H9 (cell line): ENCODE measurements at regions not wholly inside any gene's neighbourhood (a gene's known extent, or its start where the extent isn't known, plus 50 kb on each side); places are given as distances from the start of the nearest gene placed in this dataset.

Source experiments
- DNase-seq: peaks from one replicate; pipeline ENCODE4 v3.0.0-alpha.2; 2017
- H2AFZ ChIP-seq: one replicate; pipeline ENCODE4 v1.6.1; 2013; ENCODE audit warnings: mild to moderate bottlenecking, low read length, control low read depth, moderate library complexity
- H2AK5ac ChIP-seq: 2 replicates; pipeline ENCODE4 v1.6.1; 2013; ENCODE audit warnings: low read length, control low read depth, mixed read lengths; ENCODE audit not compliant: insufficient read length
- H2BK120ac ChIP-seq: one replicate; pipeline ENCODE4 v1.6.1; 2013; ENCODE audit warnings: low read depth, mild to moderate bottlenecking, low read length, control low read depth, inconsistent platforms; ENCODE audit not compliant: poor library complexity, severe bottlenecking
- H2BK12ac ChIP-seq: 2 replicates; pipeline ENCODE4 v1.6.1; 2013; ENCODE audit warnings: low read length, control low read depth, mixed read lengths, low read depth; ENCODE audit not compliant: insufficient read length
- H2BK15ac ChIP-seq: 2 replicates; pipeline ENCODE4 v1.6.1; 2013; ENCODE audit warnings: low read depth, low read length, control low read depth
- H2BK20ac ChIP-seq: one replicate; pipeline ENCODE4 v1.6.1; 2013; ENCODE audit warnings: low read depth, mild to moderate bottlenecking, low read length, control low read depth, inconsistent platforms; ENCODE audit not compliant: poor library complexity, severe bottlenecking
- H2BK5ac ChIP-seq: 2 replicates; pipeline ENCODE4 v1.6.1; 2013; ENCODE audit warnings: low read length, control low read depth, mixed read lengths; ENCODE audit not compliant: insufficient read length
- H3K14ac ChIP-seq: 2 replicates; pipeline ENCODE4 v1.6.1; 2013; ENCODE audit warnings: low read length, control low read depth; ENCODE audit not compliant: insufficient read depth
- H3K18ac ChIP-seq: 2 replicates; pipeline ENCODE4 v1.6.1; 2013; ENCODE audit warnings: low read depth, mild to moderate bottlenecking, mixed read lengths, low read length, control low read depth; ENCODE audit not compliant: insufficient read length
- H3K23ac ChIP-seq: 2 replicates; pipeline ENCODE4 v1.6.1; 2013; ENCODE audit warnings: low read length, control low read depth, mixed read lengths, low read depth; ENCODE audit not compliant: insufficient read length
- H3K23me2 ChIP-seq: 2 replicates; pipeline ENCODE4 v1.6.1; 2013; ENCODE audit warnings: low read depth, mild to moderate bottlenecking, mixed read lengths, low read length, control low read depth; ENCODE audit not compliant: insufficient read length, poor library complexity, severe bottlenecking
- H3K27ac ChIP-seq: 2 replicates; pipeline ENCODE4 v1.5.1; 2013; ENCODE audit warnings: low read length, control low read depth, mixed read lengths, low read depth; ENCODE audit not compliant: insufficient read length
- H3K27me3 ChIP-seq: 2 replicates; pipeline ENCODE4 v1.6.1; 2013; ENCODE audit warnings: low read length, control low read depth, inconsistent platforms; ENCODE audit not compliant: insufficient read depth
- H3K4ac ChIP-seq: 2 replicates; pipeline ENCODE4 v1.6.1; 2013; ENCODE audit warnings: low read depth, mild to moderate bottlenecking, control low read depth, inconsistent platforms, low read length, moderate library complexity
- H3K4me1 ChIP-seq: 2 replicates; pipeline ENCODE4 v1.6.1; 2013; ENCODE audit warnings: low read length, control low read depth, inconsistent platforms; ENCODE audit not compliant: insufficient read depth
- H3K4me2 ChIP-seq: 2 replicates; pipeline ENCODE4 v1.6.1; 2013; ENCODE audit warnings: low read length, control low read depth, mixed read lengths; ENCODE audit not compliant: insufficient read length, insufficient read depth
- H3K56ac ChIP-seq: 2 replicates; pipeline ENCODE4 v1.6.1; 2013; ENCODE audit warnings: low read depth, mild to moderate bottlenecking, mixed read lengths, low read length, control low read depth; ENCODE audit not compliant: insufficient read length
- H3K79me1 ChIP-seq: 2 replicates; pipeline ENCODE4 v1.6.1; 2013; ENCODE audit warnings: low read depth, mild to moderate bottlenecking, moderate library complexity, low read length, control low read depth, inconsistent platforms; ENCODE audit not compliant: insufficient read depth, poor library complexity, severe bottlenecking
- H3K79me2 ChIP-seq: 2 replicates; pipeline ENCODE4 v1.6.1; 2013; ENCODE audit warnings: low read length, control low read depth, inconsistent platforms; ENCODE audit not compliant: insufficient read depth
- H3K9ac ChIP-seq: 2 replicates; pipeline ENCODE4 v1.6.1; 2013; ENCODE audit warnings: low read length, control low read depth, mixed read lengths; ENCODE audit not compliant: insufficient read length; ENCODE audit errors: extremely low read depth
- H3K9me3 ChIP-seq: one replicate; pipeline ENCODE4 v1.6.1; 2013; ENCODE audit warnings: low read depth, low read length, inconsistent platforms; ENCODE audit not compliant: control insufficient read depth
- H3T11ph ChIP-seq: one replicate; pipeline ENCODE4 v1.6.1; 2013; ENCODE audit warnings: mild to moderate bottlenecking, low read length, control low read depth, inconsistent platforms
- H4K20me1 ChIP-seq: one replicate; pipeline ENCODE4 v1.6.1; 2013; ENCODE audit not compliant: control insufficient read depth, insufficient read length, insufficient read depth
- H4K5ac ChIP-seq: 2 replicates; pipeline ENCODE4 v1.6.1; 2013; ENCODE audit warnings: low read depth, mild to moderate bottlenecking, mixed read lengths, low read length, control low read depth; ENCODE audit not compliant: insufficient read length
- H4K8ac ChIP-seq: replicated peaks from 2 replicates; pipeline ENCODE4 v1.6.1; 2013; ENCODE audit warnings: low read length, control low read depth, mixed read lengths, low read depth; ENCODE audit not compliant: insufficient read length
- H4K91ac ChIP-seq: 2 replicates; pipeline ENCODE4 v1.6.1; 2013; ENCODE audit warnings: low read depth, mild to moderate bottlenecking, moderate library complexity, mixed read lengths, low read length, control low read depth; ENCODE audit not compliant: insufficient read length
- H3K27ac Mint-ChIP-seq, 3 experiments: 2 replicates in 2 of 3; 3 replicates in 1 of 3; pipeline ENCODE4 v1.8.0; 2020 to 2021; ENCODE audit warnings: mixed read lengths in 3 of 3, mild to moderate bottlenecking in 1 of 3, moderate library complexity in 1 of 3
- H3K27me3 Mint-ChIP-seq: 2 replicates; pipeline ENCODE4 v1.8.0; 2021; ENCODE audit warnings: low read depth, mild to moderate bottlenecking, moderate library complexity, mixed read lengths
- H3K36me3 Mint-ChIP-seq, 3 experiments: 2 replicates in 2 of 3; 3 replicates in 1 of 3; pipeline ENCODE4 v1.8.0; 2020 to 2021; ENCODE audit warnings: low read depth in 3 of 3, mixed read lengths in 3 of 3; ENCODE audit not compliant: insufficient read depth in 1 of 3
- H3K4me1 Mint-ChIP-seq, 2 experiments: 2 replicates each; pipeline ENCODE4 v1.8.0; 2020; ENCODE audit warnings: mixed read lengths in 2 of 2
- H3K4me3 Mint-ChIP-seq, 2 experiments: 2 replicates in 1 of 2; 3 replicates in 1 of 2; pipeline ENCODE4 v1.8.0; 2020 to 2021; ENCODE audit warnings: mild to moderate bottlenecking in 2 of 2, mixed read lengths in 2 of 2, moderate library complexity in 1 of 2
- H3K9me3 Mint-ChIP-seq, 2 experiments: 2 replicates in 1 of 2; 3 replicates in 1 of 2; pipeline ENCODE4 v1.8.0; 2020; ENCODE audit warnings: mild to moderate bottlenecking in 2 of 2, mixed read lengths in 2 of 2, moderate library complexity in 1 of 2
- CTCF ChIP-seq: fragments of 200-600 bp; sonication (generic); conservative IDR thresholded peaks from 3 replicates; pipeline ENCODE4 v1.8.0; 2021; ENCODE audit warnings: antibody characterized with exemption, mild to moderate bottlenecking
- WGBS: extraction: QIAGEN DNeasy Blood & Tissue Kit; methylation state at CpG from one replicate; pipeline ENCODE4 v1.1.7; 2013; ENCODE audit warnings: missing lambda C conversion rate, low lambda C conversion rate, mixed read lengths; ENCODE audit not compliant: insufficient read length; ENCODE audit errors: extremely low coverage; 5-methylcytosine and 5-hydroxymethylcytosine counted together

GRCh38 chr2:114203679-114204078, 238.8 kb upstream of the DPP10 start:
- no peak for DNase-seq
- Histone ChIP-seq H3K27me3 (no peaks in the 10 kb centered on the region), H3K9ac (no peak overlapping the region), H3K56ac (no peak overlapping the region), H3K79me1 (no peaks in the 10 kb centered on the region), H3K27ac (no peak overlapping the region), H2BK120ac (no peak overlapping the region), H4K5ac (no peak overlapping the region), H4K20me1 (no peaks in the 10 kb centered on the region), H3T11ph (no peak overlapping the region), H2BK15ac (no peak overlapping the region), H2BK12ac (no peak overlapping the region), H3K23me2 (no peaks in the 10 kb centered on the region), H3K23ac (no peak overlapping the region), H3K4me2 (no peak overlapping the region), H4K8ac (no peak overlapping the region), H2AK5ac (no peak overlapping the region), H4K91ac (no peak overlapping the region), H3K79me2 (no peaks in the 10 kb centered on the region), H3K14ac (no peak overlapping the region), H2BK5ac (no peak overlapping the region), H3K9me3 (no peaks in the 10 kb centered on the region), H3K4ac (no peak overlapping the region), H3K4me1 (no peaks in the 10 kb centered on the region), H2BK20ac (no peak overlapping the region), H2AFZ (no peak overlapping the region), H3K18ac (no peak overlapping the region)
- H3K27ac Mint-ChIP-seq: no peak overlapping the region
- peaks cover 0 to 15% (median 2%) of the 10 kb centered on the region in 3 experiments; a peak in 3 of 7 replicates for H3K36me3 Mint-ChIP-seq
- no peaks in the 10 kb centered on the region for H3K27me3 Mint-ChIP-seq
- H3K9me3 Mint-ChIP-seq: peaks cover 14% of the 10 kb centered on the region in 2 experiments; a peak in 4 of 5 replicates
- H3K4me1 Mint-ChIP-seq: no peaks in the 10 kb centered on the region
- no peak overlapping the region for H3K4me3 Mint-ChIP-seq
- TF ChIP-seq CTCF: no peak
- WGBS: no CpG with 5 or more reads among the region's 1 CpG
